Activated T-cell treated with anti-CD3 and anti-CD28 coated beads, Interleukin-2, amount 50 U/mL, for 1 hour (primary cell): ENCODE measurements at regions not wholly inside any gene's neighbourhood (a gene's known extent, or its start where the extent isn't known, plus 50 kb on each side); places are given as distances from the start of the nearest gene placed in this dataset.
"Not testable (repeated sequence)": the region's sequence is repeated elsewhere in the genome, so short reads cannot be mapped to it uniquely, and the experiment has no call there.

Experiments
- DNase-seq: peaks from one replicate; pipeline ENCODE4 v3.0.0-alpha.2; 2020

DNA sequence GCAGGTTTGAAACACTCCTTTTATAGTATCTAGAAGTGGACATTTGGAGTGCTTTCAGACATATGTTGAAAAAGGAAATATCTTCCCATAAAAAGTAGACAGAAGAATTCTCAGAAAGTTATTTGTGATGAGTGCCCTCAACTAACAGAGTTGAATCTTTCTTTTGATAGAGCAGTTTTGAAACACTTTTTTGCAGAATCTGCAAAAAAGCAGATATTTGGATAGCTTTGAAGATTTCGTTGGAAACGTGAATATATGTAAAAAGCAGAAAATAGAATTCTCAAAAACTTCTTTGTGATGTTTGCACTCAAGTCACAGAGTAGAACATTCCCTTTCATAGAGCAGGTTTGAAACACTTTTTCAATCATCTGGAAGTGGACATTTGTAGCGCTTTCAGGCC is 676.4 kb upstream of the ZNF337 start:
- DNase-seq, result not testable (repeated sequence)

DNA sequence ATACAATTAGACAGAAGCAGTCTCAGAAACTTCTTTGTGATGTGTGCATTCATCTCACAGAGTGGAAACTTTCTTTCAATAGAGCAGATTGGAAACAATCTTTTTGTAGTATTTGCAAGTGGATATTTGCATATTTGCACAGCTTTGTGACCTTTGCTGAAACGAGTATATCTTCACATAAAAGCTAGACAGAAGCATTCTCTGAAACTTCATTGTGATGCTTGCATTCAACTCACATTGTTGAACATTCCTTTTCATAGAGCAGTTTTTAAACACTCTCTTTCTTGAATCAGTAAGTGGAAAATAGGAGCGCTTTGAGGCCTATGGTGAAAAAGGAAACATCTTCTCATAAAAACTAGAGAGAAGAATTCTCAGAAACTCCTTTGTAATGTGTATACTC is 657.9 kb upstream of the ZNF337 start:
- DNase-seq, result no peak

DNA sequence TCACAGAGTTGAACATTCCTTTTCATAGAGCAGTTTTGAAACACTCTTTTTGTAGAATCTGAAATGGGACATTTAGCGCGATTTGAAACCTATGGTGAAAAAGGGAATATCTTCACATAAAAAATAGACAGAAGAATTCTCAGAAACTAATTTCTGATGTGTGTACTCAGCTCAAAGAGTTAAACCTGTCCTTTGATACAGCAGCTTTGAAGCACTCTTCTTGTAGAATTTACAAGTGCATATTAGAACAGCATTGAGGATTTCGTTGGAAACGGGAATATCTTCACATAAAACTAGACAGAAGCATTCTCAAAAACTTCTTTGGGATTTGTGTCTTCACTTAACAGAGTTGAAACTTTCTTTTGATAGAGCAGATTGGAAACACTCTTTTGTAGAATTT is 650.7 kb upstream of the ZNF337 start:
- no peak for DNase-seq

DNA sequence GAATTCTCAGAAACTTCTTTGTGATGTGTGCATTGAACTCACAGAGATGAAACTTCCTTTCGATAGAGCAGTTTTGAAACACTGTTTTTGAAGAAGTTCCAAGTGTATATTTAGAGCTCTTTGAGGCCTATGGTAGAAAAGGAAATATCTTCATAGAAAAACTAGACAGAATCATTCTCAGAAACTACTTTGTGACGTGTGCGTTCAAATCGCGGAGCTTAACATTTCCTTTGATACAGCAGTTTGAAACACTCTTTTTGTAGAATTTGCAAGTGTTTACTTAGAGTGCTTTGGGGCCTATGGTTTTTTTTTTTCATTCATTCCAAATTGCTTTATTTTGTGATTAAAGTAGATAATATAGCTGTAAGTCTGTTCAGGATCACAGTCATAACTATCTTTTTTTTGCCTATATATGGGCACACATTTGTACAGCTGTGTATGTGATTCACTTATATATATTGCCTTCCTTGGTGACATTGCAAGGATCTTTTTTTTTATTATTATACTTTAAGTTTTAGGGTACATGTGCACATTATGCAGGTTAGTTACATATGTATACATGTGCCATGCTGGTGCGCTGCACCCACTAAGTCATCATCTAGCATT is 643.9 kb upstream of the ZNF337 start:
- not testable (repeated sequence) for DNase-seq

DNA sequence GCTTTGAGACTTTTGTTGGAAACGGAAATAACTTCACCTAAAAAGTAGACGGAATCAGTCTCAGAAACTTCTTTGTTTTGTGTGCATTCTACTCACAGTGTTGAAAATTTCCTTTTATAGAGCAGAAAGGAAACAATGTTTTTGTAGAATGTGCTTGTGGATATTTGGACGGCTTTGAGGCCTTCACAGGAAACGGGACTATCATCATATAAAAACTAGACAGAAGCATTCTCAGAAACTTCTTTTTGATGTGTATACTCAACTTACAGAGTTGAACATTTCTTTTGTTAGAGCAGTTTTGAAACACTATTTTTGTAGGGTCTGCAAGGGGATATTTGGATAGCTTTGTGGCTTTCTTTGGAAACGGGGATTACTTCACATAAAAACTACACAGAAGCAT is 627.5 kb upstream of the ZNF337 start:
- no peak for DNase-seq

DNA sequence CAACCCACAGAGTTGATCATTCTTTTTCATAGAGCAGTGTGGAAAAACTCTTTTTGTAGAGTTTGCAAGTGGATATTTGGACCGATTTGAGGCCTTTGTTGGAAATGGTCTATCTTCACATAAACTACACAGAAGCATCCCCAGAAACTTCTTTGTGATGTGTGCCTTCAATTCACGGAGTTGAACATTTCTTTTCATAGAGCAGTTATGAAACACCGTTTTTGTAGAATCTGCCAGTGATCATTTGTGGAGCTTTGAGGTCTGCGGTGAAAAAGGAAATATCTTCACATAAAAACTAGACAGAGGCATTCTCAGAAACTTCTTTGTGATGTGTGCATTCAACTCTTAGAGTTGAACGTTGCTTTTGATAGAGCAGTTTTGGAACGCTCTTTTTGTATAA is 618.4 kb upstream of the ZNF337 start:
- no peak for DNase-seq

DNA sequence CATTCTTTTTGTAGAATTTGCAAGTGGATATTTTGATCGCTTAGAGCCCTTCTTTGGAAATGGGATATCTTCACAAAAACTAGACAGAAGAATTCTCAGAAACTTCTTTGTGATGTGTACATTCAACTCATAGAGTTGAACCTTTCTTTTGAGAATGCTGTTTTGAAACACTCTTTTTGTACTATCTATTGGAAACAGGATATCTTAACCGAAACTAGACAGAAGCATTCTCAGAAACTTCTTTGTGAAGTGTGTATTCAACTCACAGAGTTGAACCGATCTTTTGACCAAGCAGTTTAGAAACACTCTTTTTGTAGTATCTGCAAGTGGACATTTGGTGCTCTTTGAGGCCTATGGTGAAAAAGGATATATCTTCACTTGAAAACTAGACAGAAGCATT is 613.1 kb upstream of the ZNF337 start:
- DNase-seq, result not testable (repeated sequence)

DNA sequence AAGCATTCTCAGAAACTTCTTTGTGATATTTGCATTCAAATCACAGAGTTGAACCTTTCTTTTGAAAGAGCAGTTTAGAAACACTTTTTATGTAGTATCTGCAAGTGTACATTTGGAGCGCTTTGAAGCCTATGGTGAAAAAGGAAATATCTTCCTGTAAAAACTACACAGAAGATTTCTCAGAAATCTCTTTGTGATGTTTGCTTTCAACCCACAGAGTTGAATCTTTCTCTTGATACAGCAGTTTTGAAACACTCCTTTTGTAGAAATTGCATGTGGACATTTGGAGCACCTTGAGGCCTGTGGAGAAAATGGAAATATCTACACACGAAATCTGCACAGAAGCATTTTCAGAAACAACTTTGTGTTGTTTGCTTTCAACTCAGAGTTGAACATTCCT is 612.3 kb upstream of the ZNF337 start:
- no peak for DNase-seq

DNA sequence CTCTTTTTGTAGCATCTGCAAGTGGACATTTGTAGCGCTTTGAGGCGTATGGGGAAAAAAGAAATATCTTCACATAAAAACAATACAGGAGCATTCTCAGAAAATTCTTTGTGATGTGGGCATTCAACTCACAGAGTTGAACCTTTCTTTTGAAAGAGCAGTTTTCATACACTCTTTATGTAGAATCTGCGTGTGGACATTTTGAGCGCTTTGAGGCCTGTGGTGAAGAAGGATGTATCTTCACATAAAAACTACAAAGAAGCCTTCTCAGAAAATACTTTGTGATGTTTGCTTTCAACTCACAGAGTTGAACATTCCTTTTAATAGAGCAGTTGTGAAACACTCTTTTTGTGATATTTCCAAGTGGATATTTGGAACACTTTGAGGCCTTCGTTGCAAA is 598.4 kb upstream of the ZNF337 start:
- no peak for DNase-seq

DNA sequence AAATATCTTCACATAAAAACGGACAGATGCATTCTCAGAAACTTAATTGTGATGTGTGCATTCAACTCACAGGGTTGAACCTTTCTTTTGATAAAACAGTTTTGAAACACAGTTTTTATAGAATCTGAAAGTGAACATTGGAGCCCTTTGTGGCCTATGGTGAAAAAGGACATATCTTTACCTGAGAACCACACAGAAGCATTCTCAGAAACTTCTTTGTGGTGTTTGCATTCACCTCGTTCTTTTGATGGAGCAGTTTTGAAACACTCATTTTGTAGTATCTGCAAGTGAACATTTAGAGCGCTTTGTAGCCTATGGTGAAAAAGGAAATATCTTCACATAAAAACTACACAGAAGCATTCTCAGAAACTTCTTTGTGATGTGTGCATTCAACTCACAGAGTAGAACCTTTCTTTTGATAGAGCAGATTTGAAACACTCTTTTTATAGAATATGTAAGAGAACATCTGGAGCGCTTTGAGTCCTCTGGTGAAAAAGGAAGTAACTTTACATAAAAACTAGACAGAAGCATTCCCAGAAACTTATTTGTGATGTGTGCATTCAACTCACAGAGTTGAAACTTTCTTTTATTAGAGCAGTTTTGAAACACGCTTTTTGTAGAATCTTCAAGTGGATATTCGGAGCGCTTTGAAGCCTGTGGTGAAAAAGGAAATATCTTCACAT is 591.9 kb upstream of the ZNF337 start:
- not testable (repeated sequence) for DNase-seq

DNA sequence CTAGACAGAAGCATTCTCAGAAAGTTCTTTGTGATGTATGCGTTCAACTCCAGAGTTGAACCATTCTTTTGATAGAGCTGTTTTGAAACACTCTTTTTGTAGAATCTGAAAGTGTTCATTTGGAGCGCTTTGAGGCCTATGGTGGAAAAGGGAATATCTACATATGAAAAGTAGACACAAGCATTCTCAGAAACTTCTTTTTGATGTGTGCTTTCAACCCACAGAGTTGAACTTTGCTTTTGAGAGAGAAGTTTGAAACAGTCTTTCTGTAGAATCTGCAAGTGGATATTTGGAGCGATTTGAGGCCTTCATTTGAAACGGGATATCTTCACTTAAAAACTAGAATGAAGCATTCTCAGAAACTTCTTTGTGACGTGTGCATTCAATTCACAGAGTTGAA is 582.6 kb upstream of the ZNF337 start:
- no peak for DNase-seq

DNA sequence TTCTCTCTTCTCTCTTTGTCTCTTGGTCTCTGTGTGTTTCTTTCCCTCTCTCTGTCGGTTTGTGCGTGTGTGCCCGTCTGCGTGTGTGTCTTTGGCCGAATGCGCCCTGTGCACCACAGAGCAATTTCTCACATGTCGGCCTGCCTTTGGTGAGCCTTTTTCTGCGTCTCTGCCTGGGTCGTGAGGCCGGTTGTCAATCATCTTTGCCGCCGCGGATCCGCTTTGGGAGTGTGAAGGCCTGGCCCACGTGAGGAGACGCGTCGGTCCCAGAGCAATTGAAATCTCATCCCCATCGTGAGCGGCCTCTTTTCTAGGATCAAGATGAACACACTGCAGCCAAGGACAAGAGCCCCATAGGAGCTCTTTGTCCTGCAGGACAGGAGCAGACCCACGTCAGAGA is 580.7 kb upstream of the ZNF337 start:
- DNase-seq, result no peak

DNA sequence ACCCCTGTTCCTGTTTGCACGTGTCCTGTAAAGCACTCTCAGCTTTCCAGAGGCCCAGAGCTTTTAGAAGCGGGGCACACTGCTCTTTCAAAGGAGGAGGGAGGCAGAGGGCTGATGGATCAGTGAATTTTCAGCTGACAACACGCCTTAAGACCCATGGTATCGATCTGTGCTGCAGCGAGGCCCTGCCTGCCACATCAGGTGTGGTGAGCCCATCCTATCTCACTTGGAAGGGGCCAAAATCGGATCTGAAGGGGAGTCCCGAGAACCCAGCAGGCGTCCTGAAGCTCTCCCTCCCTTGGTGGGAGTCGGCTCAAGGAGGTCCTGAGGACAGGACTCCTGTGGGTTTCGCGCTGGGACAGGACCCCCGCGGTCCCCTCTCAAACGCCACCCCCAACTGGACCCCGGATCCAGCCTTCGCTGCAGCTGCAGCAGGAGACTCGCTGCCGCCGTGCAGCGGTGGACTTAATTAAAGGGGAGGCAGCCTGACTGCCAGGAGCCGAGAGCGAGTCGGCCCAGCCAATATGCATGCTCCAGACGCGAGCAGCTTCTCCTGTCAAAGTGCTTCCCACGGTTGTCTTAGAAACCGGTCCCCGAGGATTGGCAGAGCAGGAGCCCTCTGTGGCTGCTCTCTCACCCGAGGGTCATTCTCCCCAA is 580.0 kb upstream of the ZNF337 start:
- no peak for DNase-seq

DNA sequence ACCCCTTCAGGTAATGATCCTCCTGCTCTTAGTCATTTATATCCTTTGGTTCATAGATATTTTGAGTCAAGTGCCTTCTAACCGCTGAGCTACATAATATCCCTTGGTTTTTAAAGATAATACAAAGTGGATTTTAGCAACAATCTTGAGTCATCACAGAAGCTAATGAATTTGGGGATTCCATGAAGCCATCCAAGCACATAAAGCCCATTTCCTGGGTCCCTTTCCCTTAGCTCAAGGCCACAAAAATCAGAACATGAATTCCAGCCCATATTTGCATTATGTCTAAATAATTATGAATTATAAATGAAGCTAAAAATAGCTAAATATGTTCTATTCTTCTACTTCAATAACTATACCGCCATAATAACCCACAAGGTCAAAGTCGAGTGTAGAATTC is 572.1 kb upstream of the ZNF337 start:
- DNase-seq, result not testable (repeated sequence)

DNA sequence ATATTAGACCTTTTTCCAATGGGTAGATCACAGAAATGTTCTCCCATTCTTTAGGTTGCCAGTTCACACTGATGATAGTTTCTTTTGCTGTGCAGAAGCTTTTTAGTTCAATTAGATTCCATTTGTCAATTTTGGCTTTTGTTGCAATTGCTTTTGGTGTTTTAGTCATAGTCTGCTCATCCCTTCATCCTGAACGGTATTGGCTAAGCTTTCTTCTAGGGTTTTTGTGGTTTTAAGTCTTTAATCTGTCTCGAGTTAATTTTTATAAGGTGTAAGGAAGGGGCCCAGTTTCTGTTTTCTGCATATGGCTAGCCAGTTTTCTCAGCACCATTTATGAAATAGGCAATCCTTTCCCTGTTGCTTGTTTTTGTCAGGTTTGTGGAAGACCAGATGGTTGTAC is 564.3 kb upstream of the ZNF337 start:
- not testable (repeated sequence) for DNase-seq

DNA sequence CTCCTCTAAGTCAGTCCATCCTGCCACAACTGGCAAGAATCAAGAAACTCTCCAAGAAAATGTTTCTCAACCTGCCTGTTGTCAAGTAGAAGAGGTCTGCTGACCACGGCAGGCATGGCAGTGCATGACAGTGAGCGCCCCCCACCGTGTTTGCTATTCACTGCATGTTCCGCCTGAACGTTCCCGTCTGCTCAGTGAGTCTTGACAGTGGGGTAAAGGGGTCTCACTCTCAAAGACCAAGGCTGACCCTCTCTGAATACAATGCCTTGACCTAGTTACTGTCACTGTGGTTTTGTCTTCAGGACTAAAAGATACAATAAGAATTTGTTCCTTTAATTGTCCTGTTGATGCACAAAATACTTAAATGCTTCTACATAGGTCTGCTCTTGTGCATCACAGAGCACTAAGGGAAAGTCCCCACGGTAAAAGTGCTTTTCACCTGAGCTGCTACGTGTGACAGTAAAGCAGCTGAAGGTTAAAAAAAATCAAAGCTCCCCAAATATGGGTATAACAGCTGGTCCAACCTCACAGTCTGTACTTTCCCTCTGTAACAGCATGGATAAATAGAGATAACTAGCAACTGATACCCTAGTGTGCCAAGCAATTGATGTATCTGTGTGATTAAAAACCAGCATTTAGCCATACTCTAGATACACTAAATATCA is 555.8 kb upstream of the ZNF337 start:
- DNase-seq, result not testable (repeated sequence)

DNA sequence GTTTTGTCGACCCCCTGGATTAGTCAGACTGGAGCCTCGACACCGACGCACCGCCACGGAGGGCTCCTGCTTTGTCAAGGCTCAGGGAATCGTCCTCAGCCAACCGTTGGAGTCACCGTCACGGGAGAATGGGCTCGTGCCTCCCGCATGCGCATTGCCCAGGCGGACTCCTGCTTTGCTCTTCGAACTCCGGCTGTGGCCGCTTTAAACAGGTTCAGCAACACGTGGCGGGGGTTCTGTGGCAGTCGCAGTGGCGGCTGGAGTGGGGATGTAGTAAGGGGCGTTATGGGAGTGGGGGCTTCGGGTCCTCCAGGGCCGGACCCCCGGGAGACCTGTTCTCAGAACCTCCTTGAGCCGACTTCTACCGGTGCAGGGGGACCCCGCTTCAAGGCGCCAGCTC is 554.7 kb upstream of the ZNF337 start:
- not testable (repeated sequence) for DNase-seq

DNA sequence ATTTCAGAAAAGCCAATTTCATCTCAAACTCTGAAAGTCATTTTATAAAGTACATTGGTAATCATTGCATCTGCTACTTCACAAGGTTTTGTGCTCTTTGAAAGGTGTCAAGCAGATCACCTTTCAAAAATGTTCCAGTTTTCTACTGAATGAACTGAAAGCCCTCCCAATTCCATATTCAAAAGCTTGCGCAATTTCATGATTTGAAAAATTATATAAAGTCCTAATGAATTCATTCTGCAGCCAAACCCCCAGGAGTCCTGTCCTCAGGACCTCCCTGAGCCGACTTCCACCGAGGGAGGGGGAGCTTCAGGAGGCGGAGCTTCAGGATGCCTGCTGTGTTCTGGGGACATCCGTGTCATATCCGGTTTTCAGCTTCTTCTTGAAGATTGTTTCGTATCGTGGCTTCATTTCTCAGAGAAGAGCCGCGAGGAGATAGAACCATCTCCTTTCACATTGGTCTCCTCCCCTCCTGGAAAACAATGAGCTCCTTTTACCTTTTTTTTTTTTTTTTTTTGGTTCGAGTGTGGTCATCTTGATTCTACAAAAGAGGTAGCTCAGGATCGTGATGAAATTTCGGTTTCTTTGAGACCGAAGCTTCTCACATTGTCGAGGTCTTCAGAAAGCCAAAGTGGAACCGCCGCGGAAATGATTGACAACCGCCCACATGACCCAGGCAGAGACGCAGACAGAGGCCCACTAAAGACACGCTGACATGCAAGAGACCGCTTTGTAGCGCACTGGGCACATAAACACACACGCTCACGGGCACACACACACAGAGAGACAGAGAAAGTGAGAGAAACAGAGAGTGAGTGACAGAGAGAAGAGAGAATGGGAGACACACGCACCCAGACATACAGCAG is 553.8 kb upstream of the ZNF337 start:
- DNase-seq, result not testable (repeated sequence)

DNA sequence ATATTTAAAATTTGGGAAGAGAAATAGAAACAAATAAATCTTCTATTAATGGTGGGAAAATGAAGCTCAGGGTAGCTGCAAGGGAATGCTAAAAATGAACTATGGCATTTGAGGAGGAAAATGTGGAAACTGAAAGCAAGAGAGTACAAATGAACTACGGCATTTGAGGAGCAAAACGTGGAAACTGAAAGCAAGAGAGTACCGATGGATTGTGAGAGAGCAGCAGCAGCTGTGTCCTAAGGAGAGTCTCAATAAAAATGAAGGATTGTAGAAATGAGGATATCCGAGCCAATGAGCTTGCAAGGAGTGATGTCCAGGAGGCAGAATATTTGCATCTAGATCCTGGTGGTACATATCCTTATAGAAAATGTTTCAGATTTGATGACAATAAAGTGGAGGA is 547.1 kb upstream of the ZNF337 start:
- DNase-seq, result no peak

DNA sequence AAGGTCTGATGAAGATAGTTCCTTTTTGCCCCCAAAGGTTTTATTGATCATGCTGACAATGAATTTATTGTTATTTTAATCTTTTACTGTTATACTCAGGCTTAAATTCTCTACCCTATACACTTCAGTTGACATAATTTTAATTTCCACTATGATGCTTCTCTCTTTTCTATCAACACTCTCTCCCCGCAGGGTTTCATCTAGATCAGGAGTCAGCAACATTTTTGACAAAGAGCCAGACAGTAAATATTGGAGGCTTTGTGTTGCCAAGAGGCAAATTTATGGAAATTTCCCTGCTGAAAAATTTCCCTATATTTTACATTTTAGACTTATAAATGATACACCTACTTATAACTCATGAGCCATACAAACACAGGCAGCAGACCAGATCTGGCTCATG is 524.0 kb upstream of the ZNF337 start:
- DNase-seq, result not testable (repeated sequence)

DNA sequence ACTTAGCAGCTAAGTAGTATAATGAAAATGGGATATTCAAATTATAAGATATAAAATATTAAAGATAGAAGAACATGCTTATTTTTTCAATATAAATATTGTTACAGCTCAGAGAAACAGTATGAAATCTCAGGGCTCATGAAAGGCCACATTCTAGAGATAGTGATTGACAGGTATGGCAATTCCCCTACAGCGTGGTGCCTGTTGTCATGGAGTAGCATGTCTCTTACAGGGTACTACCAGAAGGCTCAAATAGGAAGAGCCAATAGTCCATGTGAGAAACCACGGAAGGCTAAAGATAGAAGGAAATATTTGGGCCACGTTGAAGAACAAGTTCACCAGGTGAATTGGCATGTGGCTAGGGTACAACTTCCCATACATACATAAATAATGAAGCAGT is 522.9 kb upstream of the ZNF337 start:
- DNase-seq, result not testable (repeated sequence)

DNA sequence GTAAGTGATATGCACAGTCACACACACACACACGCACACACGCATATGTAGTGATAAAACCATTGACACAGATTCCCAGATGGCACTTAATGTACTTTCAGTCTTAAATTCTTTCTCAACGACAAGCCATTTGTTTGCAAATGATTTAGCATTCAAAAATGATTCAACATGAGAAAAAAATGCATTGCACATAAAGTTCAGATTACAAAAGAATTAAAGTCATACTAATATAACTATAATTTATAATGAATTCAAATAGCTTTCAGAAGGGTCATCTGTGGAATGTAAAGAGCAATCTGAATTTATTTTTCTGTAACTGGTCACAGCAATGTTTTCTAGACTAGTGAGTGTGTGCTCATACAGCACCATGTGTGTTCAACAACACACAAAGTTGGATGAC is 521.6 kb upstream of the ZNF337 start:
- no peak for DNase-seq

DNA sequence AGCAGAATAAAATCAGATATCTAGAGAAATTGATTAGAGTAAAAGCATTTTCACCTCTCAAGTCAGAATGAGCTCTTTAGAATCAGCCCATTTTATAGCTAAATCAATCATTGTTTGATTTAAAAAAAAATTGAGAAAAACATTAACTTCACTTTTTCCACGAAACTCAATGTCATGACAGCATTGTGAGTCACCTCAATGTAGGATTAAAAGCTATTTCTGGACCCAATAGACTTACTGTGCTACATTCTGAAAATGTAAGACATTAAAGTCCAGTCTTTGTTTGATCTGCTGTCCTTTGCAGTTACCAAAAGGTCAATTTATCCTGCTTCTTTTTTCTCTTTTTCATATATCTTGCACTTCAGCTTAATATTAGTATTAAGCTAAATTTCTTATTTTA is 519.4 kb upstream of the ZNF337 start:
- no peak for DNase-seq
